ENCODE measurements at regions not wholly inside any gene's neighbourhood (a gene's known extent, or its start where the extent isn't known, plus 50 kb on each side); places are given as distances from the start of the nearest gene placed in this dataset.

GRCh38 chr2:8312861-8313830 lies 368.7 kb upstream of the ID2 start (continued):
- peak; percentile 32; the same call in 1 of the 2 replicates for TF ChIP-seq TFAP4 (CRISPR knock-in tag; IDR thresholded peaks at IDR 0.05; ENCODE audit: borderline replicate concordance)
- no peak for TF ChIP-seq BRCA1 (IDR thresholded peaks at IDR 0.05)
- TF ChIP-seq BRCA1 (CRISPR knock-in tag; IDR thresholded peaks at IDR 0.05): no peak
- TF ChIP-seq, protein P1, sequence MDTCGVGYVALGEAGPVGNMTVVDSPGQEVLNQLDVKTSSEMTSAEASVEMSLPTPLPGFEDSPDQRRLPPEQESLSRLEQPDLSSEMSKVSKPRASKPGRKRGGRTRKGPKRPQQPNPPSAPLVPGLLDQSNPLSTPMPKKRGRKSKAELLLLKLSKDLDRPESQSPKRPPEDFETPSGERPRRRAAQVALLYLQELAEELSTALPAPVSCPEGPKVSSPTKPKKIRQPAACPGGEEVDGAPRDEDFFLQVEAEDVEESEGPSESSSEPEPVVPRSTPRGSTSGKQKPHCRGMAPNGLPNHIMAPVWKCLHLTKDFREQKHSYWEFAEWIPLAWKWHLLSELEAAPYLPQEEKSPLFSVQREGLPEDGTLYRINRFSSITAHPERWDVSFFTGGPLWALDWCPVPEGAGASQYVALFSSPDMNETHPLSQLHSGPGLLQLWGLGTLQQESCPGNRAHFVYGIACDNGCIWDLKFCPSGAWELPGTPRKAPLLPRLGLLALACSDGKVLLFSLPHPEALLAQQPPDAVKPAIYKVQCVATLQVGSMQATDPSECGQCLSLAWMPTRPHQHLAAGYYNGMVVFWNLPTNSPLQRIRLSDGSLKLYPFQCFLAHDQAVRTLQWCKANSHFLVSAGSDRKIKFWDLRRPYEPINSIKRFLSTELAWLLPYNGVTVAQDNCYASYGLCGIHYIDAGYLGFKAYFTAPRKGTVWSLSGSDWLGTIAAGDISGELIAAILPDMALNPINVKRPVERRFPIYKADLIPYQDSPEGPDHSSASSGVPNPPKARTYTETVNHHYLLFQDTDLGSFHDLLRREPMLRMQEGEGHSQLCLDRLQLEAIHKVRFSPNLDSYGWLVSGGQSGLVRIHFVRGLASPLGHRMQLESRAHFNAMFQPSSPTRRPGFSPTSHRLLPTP (IDR thresholded peaks at IDR 0.05; ENCODE audit: borderline replicate concordance, extremely low read depth, insufficient read length): no peak
- TF ChIP-seq, protein P2, sequence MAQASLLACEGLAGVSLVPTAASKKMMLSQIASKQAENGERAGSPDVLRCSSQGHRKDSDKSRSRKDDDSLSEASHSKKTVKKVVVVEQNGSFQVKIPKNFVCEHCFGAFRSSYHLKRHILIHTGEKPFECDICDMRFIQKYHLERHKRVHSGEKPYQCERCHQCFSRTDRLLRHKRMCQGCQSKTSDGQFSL (CRISPR knock-in tag; IDR thresholded peaks at IDR 0.05): no peak
- TF ChIP-seq, protein P2 (tag; IDR thresholded peaks at IDR 0.05): no peak
- TF ChIP-seq ARNT (IDR thresholded peaks at IDR 0.05): 0 out of 4 replicates have a peak, but pooled peaks of 1 of the 2 experiments have one; percentile 28
- TF ChIP-seq MYBL2 (IDR thresholded peaks at IDR 0.05; ENCODE audit: low read depth): no peak
- TF ChIP-seq MYBL2 (CRISPR knock-in tag; IDR thresholded peaks at IDR 0.05; ENCODE audit: borderline replicate concordance): no peak
- TF ChIP-seq ZNF165 (CRISPR knock-in tag; IDR thresholded peaks at IDR 0.05; ENCODE audit: borderline replicate concordance): no peak
- no peak for TF ChIP-seq NFRKB (IDR thresholded peaks at IDR 0.05; ENCODE audit: low read depth)
- TF ChIP-seq SMC3 (conservative IDR thresholded peaks at IDR 0.05; ENCODE audit: insufficient read depth, low read depth, low read length): no peak
- no peak for TF ChIP-seq TRIM28 (IDR thresholded peaks at IDR 0.05)
- no peak for TF ChIP-seq ZNF444 (CRISPR knock-in tag; IDR thresholded peaks at IDR 0.05)
- TF ChIP-seq NR0B1 (IDR thresholded peaks at IDR 0.05; ENCODE audit: partially characterized antibody): no peak
- TF ChIP-seq, protein P3, sequence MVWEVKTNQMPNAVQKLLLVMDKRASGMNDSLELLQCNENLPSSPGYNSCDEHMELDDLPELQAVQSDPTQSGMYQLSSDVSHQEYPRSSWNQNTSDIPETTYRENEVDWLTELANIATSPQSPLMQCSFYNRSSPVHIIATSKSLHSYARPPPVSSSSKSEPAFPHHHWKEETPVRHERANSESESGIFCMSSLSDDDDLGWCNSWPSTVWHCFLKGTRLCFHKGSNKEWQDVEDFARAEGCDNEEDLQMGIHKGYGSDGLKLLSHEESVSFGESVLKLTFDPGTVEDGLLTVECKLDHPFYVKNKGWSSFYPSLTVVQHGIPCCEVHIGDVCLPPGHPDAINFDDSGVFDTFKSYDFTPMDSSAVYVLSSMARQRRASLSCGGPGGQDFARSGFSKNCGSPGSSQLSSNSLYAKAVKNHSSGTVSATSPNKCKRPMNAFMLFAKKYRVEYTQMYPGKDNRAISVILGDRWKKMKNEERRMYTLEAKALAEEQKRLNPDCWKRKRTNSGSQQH (CRISPR knock-in tag; IDR thresholded peaks at IDR 0.05): no peak
- peak; percentile 52; the same call in 1 of the 2 replicates for TF ChIP-seq MTA1 (IDR thresholded peaks at IDR 0.05; ENCODE audit: borderline replicate concordance)
- TF ChIP-seq, protein P4, sequence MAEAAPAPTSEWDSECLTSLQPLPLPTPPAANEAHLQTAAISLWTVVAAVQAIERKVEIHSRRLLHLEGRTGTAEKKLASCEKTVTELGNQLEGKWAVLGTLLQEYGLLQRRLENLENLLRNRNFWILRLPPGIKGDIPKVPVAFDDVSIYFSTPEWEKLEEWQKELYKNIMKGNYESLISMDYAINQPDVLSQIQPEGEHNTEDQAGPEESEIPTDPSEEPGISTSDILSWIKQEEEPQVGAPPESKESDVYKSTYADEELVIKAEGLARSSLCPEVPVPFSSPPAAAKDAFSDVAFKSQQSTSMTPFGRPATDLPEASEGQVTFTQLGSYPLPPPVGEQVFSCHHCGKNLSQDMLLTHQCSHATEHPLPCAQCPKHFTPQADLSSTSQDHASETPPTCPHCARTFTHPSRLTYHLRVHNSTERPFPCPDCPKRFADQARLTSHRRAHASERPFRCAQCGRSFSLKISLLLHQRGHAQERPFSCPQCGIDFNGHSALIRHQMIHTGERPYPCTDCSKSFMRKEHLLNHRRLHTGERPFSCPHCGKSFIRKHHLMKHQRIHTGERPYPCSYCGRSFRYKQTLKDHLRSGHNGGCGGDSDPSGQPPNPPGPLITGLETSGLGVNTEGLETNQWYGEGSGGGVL (CRISPR knock-in tag; IDR thresholded peaks at IDR 0.05): no peak

All from K562 (cell line).